ENCODE measurements at regions not wholly inside any gene's neighbourhood (a gene's known extent, or its start where the extent isn't known, plus 50 kb on each side); places are given as distances from the start of the nearest gene placed in this dataset.

DNA sequence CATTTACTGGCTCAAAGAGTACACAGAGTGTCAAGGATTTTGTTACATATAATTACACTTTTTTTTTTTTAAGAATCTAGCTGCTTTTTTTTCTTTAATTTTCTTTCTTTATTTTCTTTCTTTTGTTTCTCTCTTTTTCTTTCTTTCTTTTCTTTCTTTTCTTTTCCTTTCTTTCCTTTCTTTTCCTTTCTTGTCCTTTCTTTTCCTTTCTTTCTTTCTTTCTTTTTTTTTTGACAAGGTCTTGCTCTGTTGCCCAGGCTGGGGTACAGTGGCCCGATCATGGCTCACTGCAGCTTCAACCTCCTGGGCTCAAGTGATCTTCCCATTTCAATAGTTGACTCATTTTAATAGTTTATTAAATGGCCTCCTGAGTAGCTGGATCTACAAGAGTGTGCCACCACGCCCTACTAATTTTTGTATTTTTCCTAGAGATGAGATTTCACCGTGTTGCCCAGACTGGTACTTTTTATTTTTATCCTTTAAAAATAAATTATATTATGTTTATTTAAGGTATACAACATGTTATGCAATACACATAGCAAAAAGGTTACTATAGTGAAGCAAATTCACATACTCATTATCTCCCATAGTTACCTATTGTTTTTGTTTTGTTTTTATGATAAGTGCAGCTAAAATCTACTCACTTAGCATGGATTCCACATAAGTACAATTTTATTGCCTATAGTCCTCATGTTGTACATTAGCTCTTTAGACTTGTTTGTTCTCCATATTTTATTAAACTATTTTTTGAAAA, 381.5 kb upstream of the KLF4 start:
- TF ChIP-seq, protein P1, sequence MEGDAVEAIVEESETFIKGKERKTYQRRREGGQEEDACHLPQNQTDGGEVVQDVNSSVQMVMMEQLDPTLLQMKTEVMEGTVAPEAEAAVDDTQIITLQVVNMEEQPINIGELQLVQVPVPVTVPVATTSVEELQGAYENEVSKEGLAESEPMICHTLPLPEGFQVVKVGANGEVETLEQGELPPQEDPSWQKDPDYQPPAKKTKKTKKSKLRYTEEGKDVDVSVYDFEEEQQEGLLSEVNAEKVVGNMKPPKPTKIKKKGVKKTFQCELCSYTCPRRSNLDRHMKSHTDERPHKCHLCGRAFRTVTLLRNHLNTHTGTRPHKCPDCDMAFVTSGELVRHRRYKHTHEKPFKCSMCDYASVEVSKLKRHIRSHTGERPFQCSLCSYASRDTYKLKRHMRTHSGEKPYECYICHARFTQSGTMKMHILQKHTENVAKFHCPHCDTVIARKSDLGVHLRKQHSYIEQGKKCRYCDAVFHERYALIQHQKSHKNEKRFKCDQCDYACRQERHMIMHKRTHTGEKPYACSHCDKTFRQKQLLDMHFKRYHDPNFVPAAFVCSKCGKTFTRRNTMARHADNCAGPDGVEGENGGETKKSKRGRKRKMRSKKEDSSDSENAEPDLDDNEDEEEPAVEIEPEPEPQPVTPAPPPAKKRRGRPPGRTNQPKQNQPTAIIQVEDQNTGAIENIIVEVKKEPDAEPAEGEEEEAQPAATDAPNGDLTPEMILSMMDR (IDR thresholded peaks at IDR 0.05): no peak
- DNase-seq: no peak

DNA sequence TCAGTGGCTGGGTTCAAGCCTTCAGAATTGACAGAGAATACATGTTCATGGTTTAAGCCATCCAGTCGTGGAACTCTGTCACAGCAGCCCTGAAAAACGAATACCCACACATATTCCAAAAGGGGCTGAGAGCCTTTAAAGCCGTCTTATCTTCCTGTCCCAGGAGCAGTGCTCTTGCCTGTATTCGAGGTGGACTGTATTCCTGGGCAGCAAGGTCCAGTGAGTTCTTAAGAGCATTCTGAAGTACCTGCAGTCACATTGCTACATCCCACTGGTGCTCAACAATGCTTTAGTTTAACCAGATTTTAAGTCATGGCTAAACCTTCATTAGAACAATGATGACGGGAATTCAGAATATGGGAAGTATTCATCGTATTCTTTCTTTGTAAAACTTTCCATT, 380.7 kb upstream of the KLF4 start:
- Histone ChIP-seq H3K27me3 (ENCODE audit: low read depth) (no peaks in the 10 kb centered on the region), H3K27ac (no peak overlapping the region), H3K4me3 (no peak overlapping the region), H3K9me3 (no peaks in the 10 kb centered on the region), H3K4me1 (peaks cover 30% of the 10 kb centered on the region), H3K36me3 (no peaks in the 10 kb centered on the region)
- DNase-seq (no peak), ATAC-seq (no peak)
- TF ChIP-seq, protein P1 (IDR thresholded peaks at IDR 0.05): no peak
- intact Hi-C loops (cut with DNase I): no loop called here

More for the DNA sequence above, 381.5 kb upstream of the KLF4 start:
- no peaks in the 10 kb centered on the region for H3K27me3 ChIP-seq (ENCODE audit: low read depth)
- H3K36me3 ChIP-seq: no peaks in the 10 kb centered on the region
- intact Hi-C loops (cut with DNase I): no loop called here
- no peak for ATAC-seq
- no peak overlapping the region for H3K27ac ChIP-seq
- no peaks in the 10 kb centered on the region for H3K9me3 ChIP-seq
- H3K4me1 ChIP-seq: peaks cover 33% of the 10 kb centered on the region
- no peak overlapping the region for H3K4me3 ChIP-seq

DNA sequence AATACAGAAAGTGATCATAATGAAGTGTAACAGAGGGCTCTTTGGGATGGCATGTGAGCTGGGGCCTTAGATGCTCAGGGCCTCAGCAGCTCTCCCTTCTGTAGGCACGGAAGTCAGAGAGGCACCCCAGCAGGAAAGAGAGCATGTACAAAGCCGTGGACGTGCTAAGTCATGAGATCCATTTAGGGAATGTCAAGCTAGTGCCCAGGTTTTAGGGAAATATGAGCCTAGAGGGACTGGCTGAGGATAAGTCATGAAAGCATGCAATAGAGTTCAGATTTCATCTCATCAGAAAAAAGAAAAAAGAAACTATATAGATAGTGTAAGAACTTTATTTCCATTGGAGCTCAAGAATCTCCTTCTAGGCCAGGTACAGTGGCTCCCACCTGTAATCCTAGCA, 379.5 kb upstream of the KLF4 start:
- no peak for ATAC-seq

DNA sequence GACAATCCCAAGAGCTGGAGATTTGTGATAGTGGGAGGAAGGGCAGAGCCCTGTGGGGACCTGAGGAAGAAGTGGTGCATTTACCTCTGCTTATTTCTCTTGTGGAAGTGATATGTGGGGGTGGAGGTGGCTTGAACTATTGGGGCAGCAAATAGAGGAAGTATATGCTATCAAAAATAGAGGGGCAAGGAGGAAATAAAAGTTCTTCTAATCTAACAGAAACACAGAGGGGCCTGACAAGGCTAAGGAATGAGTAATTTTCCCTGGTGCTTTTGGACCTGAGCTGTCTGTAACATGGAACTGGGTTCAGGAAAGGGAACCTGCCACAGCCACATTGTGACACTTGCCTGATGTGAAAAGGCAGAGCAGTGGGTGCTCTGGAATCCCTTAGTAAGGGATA, 378.6 kb upstream of the KLF4 start:
- peaks cover 24% of the 10 kb centered on the region for H3K4me1 ChIP-seq
- peak in 1 of 2 donors; percentile 28 for ATAC-seq
- H3K36me3 ChIP-seq: no peaks in the 10 kb centered on the region
- no peak overlapping the region for H3K27ac ChIP-seq
- DNase-seq: no peak
- TF ChIP-seq, protein P1 (IDR thresholded peaks at IDR 0.05): no peak
- H3K4me3 ChIP-seq: no peak overlapping the region
- intact Hi-C loops (cut with DNase I): no loop called here
- no peaks in the 10 kb centered on the region for H3K9me3 ChIP-seq
- H3K27me3 ChIP-seq (ENCODE audit: low read depth): no peaks in the 10 kb centered on the region

More for the DNA sequence above, 379.5 kb upstream of the KLF4 start:
- TF ChIP-seq, protein P1 (IDR thresholded peaks at IDR 0.05): no peak
- no peaks in the 10 kb centered on the region for H3K36me3 ChIP-seq
- no peaks in the 10 kb centered on the region for H3K27me3 ChIP-seq (ENCODE audit: low read depth)
- H3K27ac ChIP-seq: no peak overlapping the region
- no peaks in the 10 kb centered on the region for H3K9me3 ChIP-seq
- intact Hi-C loops (cut with DNase I): no loop called here
- H3K4me3 ChIP-seq: no peak overlapping the region
- peaks cover 24% of the 10 kb centered on the region for H3K4me1 ChIP-seq
- no peak for DNase-seq

DNA sequence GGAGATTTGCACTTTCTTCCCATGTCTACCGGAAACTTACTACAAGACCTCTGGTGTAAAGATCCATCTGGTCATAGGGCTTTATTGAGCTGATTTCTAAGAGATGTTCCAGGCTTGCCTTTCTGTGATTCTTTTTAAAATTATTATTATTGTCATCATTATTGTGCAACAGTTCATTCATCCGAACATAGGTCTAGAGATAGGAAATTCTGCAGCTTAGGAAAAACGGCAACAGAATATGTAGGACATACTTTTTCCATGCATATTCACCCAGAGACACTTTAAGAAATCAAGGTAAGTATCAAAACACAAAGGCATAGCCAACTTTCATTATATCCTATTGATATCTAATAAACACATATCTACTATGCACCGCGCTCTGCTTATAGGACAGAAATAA, 378.2 kb upstream of the KLF4 start:
- peaks cover 24% of the 10 kb centered on the region for H3K4me1 ChIP-seq
- TF ChIP-seq, protein P1 (IDR thresholded peaks at IDR 0.05): no peak
- no peak for ATAC-seq

More for the DNA sequence above, 378.2 kb upstream of the KLF4 start:
- intact Hi-C loops (cut with DNase I): no loop called here
- Histone ChIP-seq H3K36me3 (no peaks in the 10 kb centered on the region), H3K4me3 (no peak overlapping the region), H3K27ac (no peak overlapping the region), H3K27me3 (ENCODE audit: low read depth) (no peaks in the 10 kb centered on the region), H3K9me3 (no peaks in the 10 kb centered on the region)
- no peak for DNase-seq

All from lower lobe of right lung (tissue), 2 donors.